ENCODE measurements at regions not wholly inside any gene's neighbourhood (a gene's known extent, or its start where the extent isn't known, plus 50 kb on each side); places are given as distances from the start of the nearest gene placed in this dataset.
A peak's percentile ranks its signal among the peaks of the same experiment; 100 is the strongest.

GRCh38 chr2:20524412-20525040 lies 77.7 kb downstream of the RHOB start (continued):
- no peak for TF ChIP-seq MXI1 (IDR thresholded peaks at IDR 0.05; ENCODE audit: borderline replicate concordance, low read depth, low read length)
- TF ChIP-seq, protein P1, sequence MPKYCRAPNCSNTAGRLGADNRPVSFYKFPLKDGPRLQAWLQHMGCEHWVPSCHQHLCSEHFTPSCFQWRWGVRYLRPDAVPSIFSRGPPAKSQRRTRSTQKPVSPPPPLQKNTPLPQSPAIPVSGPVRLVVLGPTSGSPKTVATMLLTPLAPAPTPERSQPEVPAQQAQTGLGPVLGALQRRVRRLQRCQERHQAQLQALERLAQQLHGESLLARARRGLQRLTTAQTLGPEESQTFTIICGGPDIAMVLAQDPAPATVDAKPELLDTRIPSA (CRISPR knock-in tag; IDR thresholded peaks at IDR 0.05; ENCODE audit: borderline replicate concordance): no peak
- no peak for TF ChIP-seq SP2 (CRISPR knock-in tag; IDR thresholded peaks at IDR 0.05)
- TF ChIP-seq TBX3 (IDR thresholded peaks at IDR 0.05; ENCODE audit: borderline replicate concordance): no peak
- no peak for TF ChIP-seq NFKB2 (CRISPR knock-in tag; IDR thresholded peaks at IDR 0.05; ENCODE audit: borderline replicate concordance)

GRCh38 chr2:20525041-20526035 lies 78.5 kb downstream of the RHOB start:
- no peaks in the 10 kb centered on the region for H3K27me3 ChIP-seq (ENCODE audit: control insufficient read depth in 1 of 2, insufficient read depth in 2 of 2, low read length in 2 of 2)
- peak overlapping the region; percentile 60 for H3K9ac ChIP-seq (ENCODE audit: insufficient read depth, low read depth, low read length)
- TF ChIP-seq ZNF207 (IDR thresholded peaks at IDR 0.05; ENCODE audit: borderline replicate concordance): no peak
- peak; percentile 88; the same call in 1 of the 2 replicates for TF ChIP-seq ZNF556 (CRISPR knock-in tag; IDR thresholded peaks at IDR 0.05; ENCODE audit: borderline replicate concordance)
- TF ChIP-seq RAD21 (CRISPR knock-in tag; IDR thresholded peaks at IDR 0.05): peak; percentile 82
- TF ChIP-seq ZNF24 (IDR thresholded peaks at IDR 0.05): 0 out of 2 replicates have a peak, but pooled peaks have one; percentile 10
- no peak for TF ChIP-seq ZNF10 (CRISPR knock-in tag; IDR thresholded peaks at IDR 0.05; ENCODE audit: borderline replicate concordance, low read depth)
- no peak for TF ChIP-seq FOXJ3 (CRISPR knock-in tag; IDR thresholded peaks at IDR 0.05; ENCODE audit: borderline replicate concordance)
- TF ChIP-seq RFX1 (IDR thresholded peaks at IDR 0.05): no peak
- TF ChIP-seq SSRP1 (CRISPR knock-in tag; IDR thresholded peaks at IDR 0.05): peak; percentile 16; the same call in 1 of the 2 replicates
- no peak for TF ChIP-seq IRX3 (CRISPR knock-in tag; IDR thresholded peaks at IDR 0.05; ENCODE audit: borderline replicate concordance, low read depth)
- TF ChIP-seq, protein P2, sequence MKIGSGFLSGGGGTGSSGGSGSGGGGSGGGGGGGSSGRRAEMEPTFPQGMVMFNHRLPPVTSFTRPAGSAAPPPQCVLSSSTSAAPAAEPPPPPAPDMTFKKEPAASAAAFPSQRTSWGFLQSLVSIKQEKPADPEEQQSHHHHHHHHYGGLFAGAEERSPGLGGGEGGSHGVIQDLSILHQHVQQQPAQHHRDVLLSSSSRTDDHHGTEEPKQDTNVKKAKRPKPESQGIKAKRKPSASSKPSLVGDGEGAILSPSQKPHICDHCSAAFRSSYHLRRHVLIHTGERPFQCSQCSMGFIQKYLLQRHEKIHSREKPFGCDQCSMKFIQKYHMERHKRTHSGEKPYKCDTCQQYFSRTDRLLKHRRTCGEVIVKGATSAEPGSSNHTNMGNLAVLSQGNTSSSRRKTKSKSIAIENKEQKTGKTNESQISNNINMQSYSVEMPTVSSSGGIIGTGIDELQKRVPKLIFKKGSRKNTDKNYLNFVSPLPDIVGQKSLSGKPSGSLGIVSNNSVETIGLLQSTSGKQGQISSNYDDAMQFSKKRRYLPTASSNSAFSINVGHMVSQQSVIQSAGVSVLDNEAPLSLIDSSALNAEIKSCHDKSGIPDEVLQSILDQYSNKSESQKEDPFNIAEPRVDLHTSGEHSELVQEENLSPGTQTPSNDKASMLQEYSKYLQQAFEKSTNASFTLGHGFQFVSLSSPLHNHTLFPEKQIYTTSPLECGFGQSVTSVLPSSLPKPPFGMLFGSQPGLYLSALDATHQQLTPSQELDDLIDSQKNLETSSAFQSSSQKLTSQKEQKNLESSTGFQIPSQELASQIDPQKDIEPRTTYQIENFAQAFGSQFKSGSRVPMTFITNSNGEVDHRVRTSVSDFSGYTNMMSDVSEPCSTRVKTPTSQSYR (CRISPR knock-in tag; IDR thresholded peaks at IDR 0.05; ENCODE audit: borderline replicate concordance): peak; percentile 52; the same call in 1 of the 2 replicates
- peak; percentile 88 for TF ChIP-seq ZNF691 (CRISPR knock-in tag; IDR thresholded peaks at IDR 0.05; ENCODE audit: borderline replicate concordance, low read depth)
- no peak for TF ChIP-seq FOXK2 (IDR thresholded peaks at IDR 0.05)

More at GRCh38 chr2:20525041-20526035, 78.5 kb downstream of the RHOB start:
- ChIA-PET CTCF (ENCODE audit: low intra/inter-chr PET ratio, low total read pairs) (interaction anchor here (0.7 to 1.6 kb wide), 3 partner anchors 72 to 82 kb away, joined by 3 read pairs; no protein-coding TSS in a partner anchor), POLR2A (interaction anchor here (0.7 to 7.9 kb wide), 35 partner anchors 9 to 150 kb away, joined by 3 to 233 read pairs (median 5); partner anchors contain the start of gene RHOB)
- intact Hi-C loops (cut with micrococcal nuclease; ENCODE audit: unreplicated experiment): loop anchor here (1.0 to 5.0 kb wide), 5 partner anchors 13 to 112 kb away; no protein-coding TSS in a partner anchor
- in situ Hi-C loops (cut with HindIII; ENCODE audit: extremely low pct_ligation_motif_present, low pct_unique_long_range_greater_than_20kb): no loop called here
- BruUV-seq (replicated peaks): TSS peak; percentile 54
- Histone ChIP-seq H3K9me3 (ENCODE audit: low read length) (no peaks in the 10 kb centered on the region), H2AFZ (ENCODE audit: low read length) (peak overlapping the region; percentile 1), H3K36me3 (replicated peaks in 1 of 2; ENCODE audit: control insufficient read depth in 1 of 2, insufficient read depth in 2 of 2, low read length in 2 of 2) (no peaks in the 10 kb centered on the region), H4K20me1 (ENCODE audit: insufficient read depth, low read length) (no peaks in the 10 kb centered on the region), H3K4me2 (ENCODE audit: low read depth, low read length) (peak overlapping the region; percentile 80), H3K27ac (ENCODE audit: extremely low read length, insufficient read depth, low read length) (peak overlapping the region; percentile 69), H3K4me1 (ENCODE audit: insufficient read depth, low read length) (peaks cover 81% of the 10 kb centered on the region), H3K4me3 (replicated peaks in 1 of 3; ENCODE audit: insufficient read depth in 1 of 3, low read depth in 2 of 3, low read length in 3 of 3) (peak overlapping the region; percentile 2 to 56 (median 21); a peak in 5 of 6 replicates), H3K79me2 (ENCODE audit: insufficient read depth, low read length) (no peaks in the 10 kb centered on the region)
- peak; percentile 96 for DNase-seq (ENCODE audit: low spot score)
- ATAC-seq: peak; percentile 96
- peak; percentile 98 for FAIRE-seq
- 7% methylated on average over 13 of the region's 17 CpGs for WGBS (ENCODE audit: low lambda C conversion rate)

Data from HepG2 (cell line).